Caki2 (cell line): ENCODE measurements at regions not wholly inside any gene's neighbourhood (a gene's known extent, or its start where the extent isn't known, plus 50 kb on each side); places are given as distances from the start of the nearest gene placed in this dataset.

Experiments
- DNase-seq: peaks from one replicate; pipeline ENCODE4 v3.0.0-alpha.2; 2015; ENCODE audit warnings: low read depth
- in situ Hi-C: cut with HindIII; loops from 2 replicates; pipeline ENCODE4 v1.10.0; 2016; ENCODE audit warnings: low sequenced_read_pairs, low pct_unique_long_range_greater_than_20kb, mixed read lengths

- in situ Hi-C loops: no loop called here
- no peak for DNase-seq
Observed at GRCh38 chr4:140289486-140289885, 84.0 kb upstream of the SCOC start.

GRCh38 chr4:140286456-140286855 lies 87.0 kb upstream of the SCOC start:
- in situ Hi-C loops: no loop called here

GRCh38 chr4:140284456-140284855 lies 89.0 kb upstream of the SCOC start:
- in situ Hi-C loops: no loop called here
- no peak for DNase-seq

More at GRCh38 chr4:140286456-140286855, 87.0 kb upstream of the SCOC start:
- peak; percentile 24 for DNase-seq

GRCh38 chr4:140281828-140282552 lies 91.5 kb upstream of the SCOC start:
- in situ Hi-C loops: no loop called here
- DNase-seq: no peak

GRCh38 chr4:140277576-140277975 lies 95.9 kb upstream of the SCOC start:
- no peak for DNase-seq
- in situ Hi-C loops: no loop called here

- no peak for DNase-seq
- in situ Hi-C loops: no loop called here
Observed at GRCh38 chr4:140271553-140271952, 101.9 kb upstream of the SCOC start.

GRCh38 chr4:140269369-140269768 lies 104.1 kb upstream of the SCOC start:
- no peak for DNase-seq
- in situ Hi-C loops: no loop called here

- DNase-seq: no peak
- in situ Hi-C loops: no loop called here
Observed at GRCh38 chr4:140268186-140268841, 105.1 kb upstream of the SCOC start.

- in situ Hi-C loops: no loop called here
- DNase-seq: no peak
Observed at GRCh38 chr4:140267576-140267975, 105.9 kb upstream of the SCOC start.

- in situ Hi-C loops: no loop called here
- no peak for DNase-seq
Observed at GRCh38 chr4:140266958-140267568, 106.4 kb upstream of the SCOC start.

GRCh38 chr4:140260227-140260626 lies 106.2 kb upstream of the MAML3 start:
- no peak for DNase-seq
- in situ Hi-C loops: no loop called here

- no peak for DNase-seq
- in situ Hi-C loops: loop anchor here (10.0 kb wide), 1 partner anchor 104 kb away; the partner anchor contains the start of gene MAML3
Observed at GRCh38 chr4:140258476-140258875, 104.5 kb upstream of the MAML3 start.

- no peak for DNase-seq
- in situ Hi-C loops: loop anchor here (10.0 kb wide), 1 partner anchor 103 kb away; the partner anchor contains the start of gene MAML3
Observed at GRCh38 chr4:140257461-140258305, 103.7 kb upstream of the MAML3 start.

GRCh38 chr4:140256941-140257340 lies 103.0 kb upstream of the MAML3 start:
- peak; percentile 17 for DNase-seq
- in situ Hi-C loops: loop anchor here (10.0 kb wide), 1 partner anchor 102 kb away; the partner anchor contains the start of gene MAML3

- DNase-seq: peak; percentile 36
- in situ Hi-C loops: loop anchor here (10.0 kb wide), 1 partner anchor 102 kb away; the partner anchor contains the start of gene MAML3
Observed at GRCh38 chr4:140256335-140256734, 102.4 kb upstream of the MAML3 start.

- in situ Hi-C loops: loop anchor here (10.0 kb wide), 1 partner anchor 101 kb away; the partner anchor contains the start of gene MAML3
- no peak for DNase-seq
Observed at GRCh38 chr4:140255927-140256326, 101.9 kb upstream of the MAML3 start.

GRCh38 chr4:140255467-140255866 lies 101.5 kb upstream of the MAML3 start:
- no peak for DNase-seq
- in situ Hi-C loops: loop anchor here (10.0 kb wide), 1 partner anchor 101 kb away; the partner anchor contains the start of gene MAML3

GRCh38 chr4:140254651-140255299 lies 100.8 kb upstream of the MAML3 start:
- in situ Hi-C loops: loop anchor here (10.0 kb wide), 1 partner anchor 100 kb away; the partner anchor contains the start of gene MAML3
- DNase-seq: no peak
